NCI-H187 treated with DMSO at 0.1 percent for 48 hours (cell line): ENCODE measurements at regions not wholly inside any gene's neighbourhood (a gene's known extent, or its start where the extent isn't known, plus 50 kb on each side); places are given as distances from the start of the nearest gene placed in this dataset.
"Not testable (repeated sequence)": the region's sequence is repeated elsewhere in the genome, so short reads cannot be mapped to it uniquely, and the experiment has no call there.

Experiments used
- DNase-seq: peaks from one replicate; lab custom pipeline; 2025; lab: John Stamatoyannopoulos, UW

DNA sequence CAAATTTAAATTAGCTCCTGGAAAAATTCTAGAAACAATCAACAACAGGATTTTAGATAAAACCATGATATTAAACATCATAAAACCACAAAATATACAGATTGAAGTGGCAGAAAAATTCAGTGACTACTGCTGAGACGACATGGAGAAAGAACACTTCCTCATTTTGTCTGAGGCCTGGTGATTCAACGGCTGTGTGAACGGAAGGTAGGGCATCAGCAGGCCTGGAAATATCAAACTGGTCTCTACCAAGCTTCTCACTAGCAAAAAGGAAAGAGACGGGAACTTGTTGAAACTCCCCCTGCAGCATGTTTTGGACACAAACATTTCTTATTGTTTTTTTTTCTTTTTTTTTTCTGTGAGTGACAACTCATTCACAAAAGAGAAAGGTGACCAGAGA is 58.0 kb upstream of the AHI1 start:
- no peak for DNase-seq

DNA sequence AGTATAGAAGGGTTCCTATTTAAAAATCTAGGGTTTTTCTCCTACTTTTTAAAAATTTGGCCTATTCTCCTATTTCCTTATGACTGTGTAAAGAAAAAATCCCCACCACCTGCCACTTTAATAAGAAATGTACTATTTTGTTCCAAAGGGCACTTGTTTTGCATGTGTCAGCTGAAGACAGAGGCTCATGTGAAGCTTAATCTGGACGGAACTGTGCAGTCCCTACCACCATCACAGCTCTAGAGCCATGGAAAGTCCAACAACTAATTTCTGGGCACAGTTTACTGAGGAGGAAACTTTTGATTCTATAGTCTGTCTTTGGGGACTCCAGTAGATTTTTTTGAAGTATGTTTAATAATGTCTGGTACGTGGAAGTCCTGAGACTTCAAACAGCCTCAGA is 60.0 kb upstream of the AHI1 start:
- DNase-seq: no peak

DNA sequence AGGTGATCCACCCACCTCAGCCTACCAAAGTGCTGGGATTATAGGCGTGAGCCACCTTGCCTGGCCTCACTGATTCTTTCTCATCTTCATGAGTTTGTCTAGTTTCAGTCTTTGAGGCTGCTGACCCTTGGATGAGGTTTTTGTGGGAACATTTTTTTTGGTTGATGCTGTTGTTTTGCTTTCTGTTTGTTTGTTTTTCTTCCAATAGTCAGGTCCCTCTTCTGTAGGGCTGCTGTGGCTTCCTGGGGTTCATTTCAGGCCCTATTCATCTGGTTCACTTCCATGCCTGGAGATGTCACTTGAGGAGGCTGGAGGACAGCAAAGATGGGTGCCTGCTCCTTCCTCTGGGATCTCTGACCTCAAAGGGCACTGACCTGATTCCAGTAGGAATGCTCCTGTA is 68.1 kb upstream of the AHI1 start:
- DNase-seq: not testable (repeated sequence)

DNA sequence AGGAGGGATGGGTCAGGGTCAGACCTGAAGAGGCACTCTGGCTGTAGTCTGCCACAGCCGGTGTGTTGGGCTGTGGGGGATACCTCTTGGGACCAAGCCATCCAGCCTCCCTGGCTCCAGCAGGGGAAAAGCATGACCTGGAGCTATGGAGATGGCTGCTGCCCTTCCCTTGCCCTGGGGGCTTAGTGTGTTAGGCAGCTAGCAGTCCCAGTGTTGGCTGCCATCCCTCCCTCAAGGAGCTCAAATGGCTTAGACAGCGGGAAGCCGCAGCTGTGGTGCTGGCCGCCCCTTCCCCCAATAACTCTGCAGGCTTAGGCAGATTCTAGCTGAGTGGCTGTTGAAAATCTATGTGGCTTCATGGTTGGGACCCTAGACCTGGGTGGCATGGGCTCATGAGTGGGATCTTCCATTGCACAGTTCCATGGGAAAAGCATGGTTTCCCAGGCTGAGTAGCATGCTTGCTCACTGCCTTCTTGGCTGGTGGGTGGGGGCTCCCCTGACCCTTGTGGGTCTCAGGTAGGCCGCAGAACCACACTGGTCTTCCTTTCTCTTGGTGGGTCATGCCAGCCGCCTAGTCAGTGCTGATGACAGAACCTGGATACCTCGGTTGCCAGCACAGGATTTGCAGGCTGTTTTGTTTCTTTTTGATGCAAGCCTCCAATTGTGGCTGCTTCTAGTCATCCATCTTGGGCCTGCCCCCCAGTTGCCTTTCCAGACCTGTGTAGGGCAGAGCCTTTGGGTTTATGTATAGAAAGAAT is 69.0 kb upstream of the AHI1 start:
- no peak for DNase-seq

DNA sequence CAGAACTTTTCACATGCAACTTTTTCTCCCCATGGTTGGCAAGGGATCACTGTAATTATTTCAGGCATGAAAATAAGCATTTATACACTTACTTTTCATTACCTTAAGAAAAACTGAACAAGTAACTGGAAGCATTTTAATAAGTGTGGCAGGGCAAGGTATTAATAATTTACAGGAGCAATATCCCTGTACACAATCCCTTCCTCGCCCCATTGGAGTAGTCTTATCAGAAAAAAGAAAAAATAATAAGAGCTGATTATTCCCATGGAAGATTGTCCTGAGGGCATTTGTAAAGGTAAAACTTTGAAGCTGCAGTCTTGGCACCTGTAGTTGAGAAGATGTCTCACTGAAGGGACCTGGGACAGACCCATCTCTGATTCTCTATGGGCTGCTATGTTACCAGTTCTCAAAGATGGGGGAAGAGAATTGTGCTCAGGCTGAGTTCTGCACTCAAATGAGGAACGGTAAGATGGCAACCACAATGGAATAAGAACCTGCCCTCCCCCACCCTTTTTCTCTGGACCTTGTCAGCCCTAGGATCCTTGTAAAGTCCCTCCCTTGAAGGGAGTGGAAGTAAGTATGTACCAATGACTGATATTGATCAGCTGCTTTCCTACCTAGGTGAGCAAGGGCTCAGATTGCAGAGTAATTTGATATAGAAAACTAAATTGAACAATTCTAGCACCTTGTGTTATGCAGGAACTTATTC is 70.0 kb upstream of the AHI1 start:
- DNase-seq: no peak

DNA sequence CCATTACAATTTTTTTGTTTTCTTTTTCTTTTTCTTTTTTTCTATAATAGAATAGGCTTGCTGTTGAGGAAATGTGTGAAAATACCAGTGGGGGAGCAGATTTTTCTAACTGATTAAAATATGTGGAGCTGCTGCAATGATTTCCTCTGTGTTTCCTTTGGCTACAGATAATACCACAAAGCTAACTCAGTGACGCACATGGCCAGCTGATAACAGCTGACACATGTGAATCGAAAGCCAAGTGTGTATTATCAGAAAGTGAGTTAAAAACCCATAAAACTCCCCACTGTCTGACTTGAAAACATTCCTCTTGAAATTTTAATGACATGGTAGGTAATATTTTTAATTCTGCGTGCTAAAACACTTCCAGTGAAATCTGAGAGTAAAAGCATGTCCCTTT is 70.8 kb upstream of the AHI1 start:
- DNase-seq: no peak

DNA sequence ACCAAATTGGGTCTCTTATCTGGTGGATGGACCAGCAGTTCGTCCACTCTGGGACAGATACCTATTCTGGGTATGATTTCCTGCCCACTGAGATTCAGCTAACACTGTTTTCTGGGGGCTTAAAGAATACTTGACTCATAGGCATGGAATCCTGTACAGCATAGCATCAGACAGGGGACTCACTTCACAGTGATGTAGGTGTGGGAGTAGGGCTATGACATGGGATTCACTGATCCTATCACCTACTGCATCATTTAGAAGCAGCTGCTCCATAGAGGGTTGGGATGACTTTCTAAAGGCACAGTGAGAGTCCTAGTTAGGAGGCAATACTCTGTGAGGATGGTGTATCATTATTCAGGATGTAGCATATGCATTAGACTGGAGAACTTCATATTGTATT is 74.5 kb upstream of the AHI1 start:
- DNase-seq: no peak

DNA sequence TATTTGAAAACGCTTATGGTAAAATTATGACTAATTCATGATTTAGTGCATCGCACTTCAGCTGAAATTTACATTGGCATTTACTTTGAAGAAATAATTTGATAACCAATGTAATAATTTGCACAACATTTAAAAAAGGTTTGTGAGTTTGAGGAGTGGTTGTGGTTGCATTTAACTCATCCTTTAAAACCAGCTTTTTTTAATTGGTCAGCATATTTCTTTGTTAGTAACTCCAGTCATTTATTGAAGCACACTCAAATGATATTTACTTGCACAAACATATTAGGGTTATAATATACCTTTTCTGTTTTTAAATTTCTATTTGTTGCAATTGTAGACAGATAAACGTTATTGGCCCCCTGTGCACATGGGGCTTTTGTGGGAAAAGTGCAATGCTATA is 78.1 kb upstream of the AHI1 start:
- peak; percentile 65 for DNase-seq

DNA sequence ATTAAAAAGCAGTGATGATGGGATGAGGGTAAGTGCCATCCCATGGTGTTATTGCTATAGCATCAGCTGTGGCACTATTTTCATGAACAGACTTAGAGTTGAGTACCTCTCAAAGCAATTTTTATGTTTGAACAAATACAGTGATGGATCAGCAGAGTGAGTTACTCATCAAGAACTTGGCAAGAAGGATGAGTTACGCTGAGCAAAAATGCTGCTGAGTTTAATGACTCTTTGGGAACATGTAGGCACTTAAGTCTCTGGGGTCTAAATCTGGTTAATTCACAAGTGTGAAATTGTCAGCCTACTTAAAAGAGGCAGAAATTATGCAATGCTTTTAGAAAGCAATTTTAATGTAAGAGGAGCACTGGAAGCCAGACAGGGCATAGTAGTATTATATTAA is 78.5 kb upstream of the AHI1 start:
- DNase-seq: peak; percentile 94

DNA sequence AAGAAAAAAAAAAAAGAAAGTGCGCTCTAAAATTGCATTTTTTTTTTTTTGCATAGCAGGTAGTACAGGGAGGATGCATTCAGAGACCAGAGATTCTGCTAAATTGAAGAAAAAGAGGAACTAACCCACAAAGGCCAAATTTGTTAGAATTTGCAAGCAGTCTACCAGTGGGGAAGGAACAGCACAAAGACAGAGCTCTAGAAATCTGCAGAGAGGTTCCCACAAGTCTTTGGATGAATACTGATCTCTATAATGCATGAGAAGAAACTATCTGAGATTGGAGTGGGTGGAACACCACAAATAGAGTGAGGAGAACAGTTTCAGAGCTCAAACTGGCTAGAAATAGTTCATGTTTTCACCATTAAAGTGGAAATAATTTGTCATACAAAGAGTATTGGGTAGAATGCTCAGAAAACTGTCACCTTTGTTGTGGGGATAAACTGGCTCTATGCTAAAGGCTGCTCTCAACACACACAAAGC is 79.6 kb upstream of the AHI1 start:
- no peak for DNase-seq

DNA sequence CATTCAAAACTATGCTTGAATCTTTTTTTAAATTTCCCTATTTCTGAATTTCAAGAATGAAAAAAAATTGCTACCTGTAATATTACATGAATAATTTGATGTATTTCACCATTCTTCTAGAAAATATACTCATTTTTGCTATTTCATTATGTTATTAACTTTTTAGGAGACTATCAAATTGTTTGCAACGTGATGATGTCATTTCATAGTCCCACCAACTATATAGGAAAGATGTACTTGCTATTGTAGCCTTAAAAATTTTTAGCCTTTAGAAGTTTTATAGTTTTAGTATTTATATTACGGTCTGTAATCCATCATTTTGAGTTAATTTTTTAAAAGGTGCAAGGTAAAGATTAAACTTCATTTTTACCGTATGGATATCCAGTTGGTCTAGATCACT is 81.4 kb upstream of the AHI1 start:
- DNase-seq: no peak

DNA sequence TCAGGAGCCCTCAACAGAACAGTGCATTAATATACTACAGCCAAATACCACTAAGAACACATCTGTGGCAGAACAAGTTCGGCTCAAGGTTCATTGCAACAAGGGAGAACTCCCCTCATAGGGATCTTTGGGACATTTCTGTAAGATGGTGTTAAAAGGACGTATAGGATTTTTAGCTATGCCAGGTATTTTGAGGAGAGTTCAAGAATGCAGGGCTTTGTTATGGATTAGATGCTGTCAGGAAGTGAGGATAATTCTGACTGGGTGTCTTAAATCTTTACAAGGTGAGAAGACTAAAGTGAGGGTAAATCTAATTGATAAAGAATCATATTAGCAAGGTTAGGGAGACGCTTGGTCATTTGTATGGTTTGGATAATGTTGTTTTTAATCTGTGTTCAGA is 83.7 kb upstream of the AHI1 start:
- no peak for DNase-seq

DNA sequence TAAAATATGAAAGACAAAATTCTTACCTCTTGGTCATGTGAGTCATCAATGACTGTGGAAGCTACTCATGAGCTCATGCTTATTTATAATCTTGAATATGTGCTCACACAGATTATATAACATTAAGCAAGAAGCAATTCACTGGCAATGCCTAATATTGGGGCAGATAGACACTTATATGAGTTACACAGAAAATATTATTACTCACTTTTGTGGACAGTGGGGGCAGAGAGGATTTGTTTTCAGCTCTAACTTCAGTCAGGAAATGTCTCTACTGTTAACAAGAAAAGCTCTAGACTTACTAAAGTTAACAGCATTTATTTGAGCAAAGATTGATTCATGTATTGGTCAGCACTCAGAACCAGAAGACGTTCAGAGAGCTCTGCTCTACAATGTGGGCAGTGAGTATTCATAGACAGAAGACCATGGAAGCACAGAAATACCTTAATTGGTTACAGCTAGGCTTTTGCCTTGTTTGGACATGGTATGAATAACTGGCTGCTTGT is 85.8 kb upstream of the AHI1 start:
- DNase-seq: no peak

DNA sequence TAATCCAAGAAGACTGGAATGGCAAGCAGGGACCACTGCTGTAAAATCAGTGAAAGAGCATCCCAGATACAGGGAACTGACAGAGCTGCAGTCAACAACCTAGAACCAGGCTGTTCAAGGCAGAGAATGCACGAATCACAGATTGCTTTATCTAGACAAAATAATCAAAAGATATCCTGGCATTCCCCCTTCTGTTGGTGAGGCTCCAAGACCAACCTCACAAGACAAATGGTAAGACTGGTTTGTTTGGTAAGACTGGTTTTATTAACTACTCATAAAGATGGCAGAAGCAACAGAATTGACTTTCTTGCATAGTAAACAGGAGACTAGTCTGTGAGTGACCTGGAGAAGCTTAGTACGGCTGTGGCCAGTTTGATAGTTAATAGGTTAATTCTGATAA is 88.8 kb upstream of the AHI1 start:
- DNase-seq: no peak

DNA sequence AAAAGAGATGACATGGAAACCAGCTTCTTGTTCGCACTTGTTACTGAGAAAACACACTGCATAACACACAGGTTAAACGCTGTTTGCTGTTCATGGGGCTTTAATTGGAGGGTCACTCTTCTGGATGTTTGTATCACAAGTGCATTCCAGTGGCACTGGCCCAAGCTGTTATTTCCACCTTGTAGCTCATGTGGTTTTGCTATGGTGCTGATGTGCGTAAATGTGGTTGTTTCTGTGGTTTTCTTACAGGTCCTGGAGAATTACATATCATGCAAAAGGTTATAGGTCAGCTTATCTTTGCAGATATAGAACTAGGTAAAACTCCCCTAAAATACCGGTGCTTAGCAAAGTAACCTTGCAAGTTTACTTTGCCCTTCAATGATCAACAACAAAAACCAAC is 89.3 kb upstream of the AHI1 start:
- DNase-seq: no peak

DNA sequence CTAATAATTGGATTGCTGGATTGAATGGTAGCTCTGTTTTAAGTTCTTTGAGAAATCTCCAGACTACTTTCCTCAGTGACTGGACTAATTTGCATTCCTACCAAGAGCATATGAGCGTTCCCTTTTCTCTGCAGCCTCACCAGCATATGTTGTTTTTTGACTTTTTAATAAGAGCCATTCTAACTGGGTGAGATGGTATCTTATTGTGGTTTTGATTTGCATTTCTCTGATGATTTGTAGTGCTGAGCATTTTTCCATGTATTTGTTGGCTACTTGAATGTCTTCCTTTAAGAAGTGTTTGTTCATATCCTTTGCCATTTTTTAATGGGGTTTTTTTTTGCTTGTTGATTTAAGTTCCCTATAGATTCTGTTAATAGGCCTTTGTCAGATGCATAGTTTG is 94.7 kb upstream of the AHI1 start:
- no peak for DNase-seq

DNA sequence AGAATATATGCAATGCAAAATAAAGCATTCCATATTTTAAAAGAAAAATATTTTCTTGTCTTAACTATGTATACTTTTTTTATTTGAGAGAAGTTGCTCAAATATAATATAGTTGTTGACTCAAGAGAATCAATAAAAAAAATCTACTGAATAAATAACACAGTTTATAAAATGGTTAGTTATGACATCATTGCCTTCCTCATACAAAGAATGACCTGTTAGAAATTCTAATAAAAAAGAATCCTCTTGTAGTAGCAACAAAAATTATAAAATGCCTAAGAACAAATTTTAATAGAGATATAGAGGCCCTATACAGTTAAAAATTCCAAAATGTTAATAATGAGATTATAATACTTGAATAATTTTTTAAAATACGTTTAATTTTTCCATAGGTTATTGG is 96.5 kb upstream of the AHI1 start:
- no peak for DNase-seq

DNA sequence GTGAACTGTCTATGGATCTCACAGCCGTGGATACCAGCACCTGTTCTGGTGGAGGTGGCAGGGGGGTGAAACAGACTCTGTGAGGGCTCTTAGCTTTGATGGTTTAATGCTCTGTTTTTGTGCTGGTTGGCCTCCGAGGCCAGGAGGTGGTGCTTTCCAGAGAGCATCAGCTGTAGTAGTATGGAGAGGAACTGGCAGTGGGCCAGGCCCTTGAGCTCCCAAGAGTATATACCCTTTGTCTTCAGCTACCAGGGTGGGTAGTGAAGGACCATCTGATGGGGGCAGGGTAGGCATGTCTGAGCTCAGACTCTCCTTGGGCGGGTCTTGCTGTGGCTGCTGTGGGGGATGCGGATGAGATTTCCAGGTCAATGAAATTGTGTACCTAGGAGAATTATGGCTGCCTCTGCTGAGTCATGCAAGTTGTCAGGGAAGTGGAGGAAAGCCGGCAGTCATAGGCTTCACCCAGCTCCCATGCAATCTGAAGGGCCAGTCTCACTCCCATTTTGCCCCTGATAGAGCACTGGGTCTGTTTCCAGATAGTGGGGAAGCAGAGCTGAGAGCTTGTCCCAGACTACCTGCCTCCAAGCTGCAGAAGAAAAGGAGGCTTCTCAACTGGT is 102.7 kb upstream of the AHI1 start:
- peak; percentile 93 for DNase-seq

DNA sequence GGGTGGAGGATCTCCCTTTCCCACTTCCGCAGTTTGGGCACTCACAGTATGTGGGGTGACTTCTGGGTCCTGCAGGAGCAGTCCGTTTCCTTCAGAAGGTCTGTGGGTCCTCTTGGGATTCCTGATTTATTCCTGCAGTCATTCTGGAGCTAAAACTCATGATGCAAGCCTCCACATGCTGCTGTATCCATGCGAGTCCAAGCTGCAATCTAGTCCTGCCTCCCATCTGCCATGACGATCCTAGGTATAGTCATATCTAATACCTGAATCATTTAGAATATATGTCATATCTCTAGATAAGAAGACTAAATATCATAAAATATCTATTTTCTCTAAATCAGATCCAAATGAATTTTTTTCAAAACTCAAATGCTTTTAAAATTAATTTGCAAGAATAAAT is 103.4 kb upstream of the AHI1 start:
- no peak for DNase-seq

DNA sequence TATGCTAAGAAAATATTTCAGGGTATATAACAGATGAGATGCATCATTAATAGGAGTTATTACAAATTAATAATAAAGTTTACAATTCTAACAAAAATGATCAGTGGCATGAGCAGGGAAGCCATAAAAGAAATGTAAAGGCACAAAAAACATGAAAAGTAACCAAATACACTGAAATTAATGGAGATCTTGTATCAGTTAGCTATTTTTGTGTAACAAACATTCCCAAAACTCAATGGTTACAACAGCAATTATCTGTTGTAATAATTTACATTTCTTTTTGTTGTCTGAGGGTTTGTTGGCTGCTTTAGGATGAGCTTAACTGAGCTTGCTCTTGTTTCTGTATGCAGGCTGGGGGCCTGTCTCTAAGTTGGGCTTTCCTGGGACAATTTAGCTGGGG is 104.3 kb upstream of the AHI1 start:
- DNase-seq: no peak

DNA sequence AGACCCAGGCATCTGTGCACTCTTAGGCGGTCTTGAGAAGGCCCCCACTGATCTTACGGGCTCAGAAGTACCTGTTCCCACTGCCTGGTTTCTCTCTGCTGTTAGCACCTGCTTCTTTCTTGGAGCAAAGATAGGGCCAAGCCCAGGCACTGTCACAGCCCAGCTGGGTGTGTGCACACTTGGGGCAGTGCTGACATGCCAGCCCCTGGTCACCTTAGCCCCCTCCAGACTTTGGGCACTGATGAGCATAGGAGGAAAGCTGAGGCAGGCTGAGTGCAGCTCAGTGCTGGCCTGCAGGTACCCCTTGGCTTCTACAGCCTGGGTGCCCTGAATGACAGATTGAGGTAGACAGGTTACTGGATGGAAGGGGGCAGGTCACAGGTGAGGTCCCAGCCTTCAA is 105.7 kb upstream of the AHI1 start:
- no peak for DNase-seq

DNA sequence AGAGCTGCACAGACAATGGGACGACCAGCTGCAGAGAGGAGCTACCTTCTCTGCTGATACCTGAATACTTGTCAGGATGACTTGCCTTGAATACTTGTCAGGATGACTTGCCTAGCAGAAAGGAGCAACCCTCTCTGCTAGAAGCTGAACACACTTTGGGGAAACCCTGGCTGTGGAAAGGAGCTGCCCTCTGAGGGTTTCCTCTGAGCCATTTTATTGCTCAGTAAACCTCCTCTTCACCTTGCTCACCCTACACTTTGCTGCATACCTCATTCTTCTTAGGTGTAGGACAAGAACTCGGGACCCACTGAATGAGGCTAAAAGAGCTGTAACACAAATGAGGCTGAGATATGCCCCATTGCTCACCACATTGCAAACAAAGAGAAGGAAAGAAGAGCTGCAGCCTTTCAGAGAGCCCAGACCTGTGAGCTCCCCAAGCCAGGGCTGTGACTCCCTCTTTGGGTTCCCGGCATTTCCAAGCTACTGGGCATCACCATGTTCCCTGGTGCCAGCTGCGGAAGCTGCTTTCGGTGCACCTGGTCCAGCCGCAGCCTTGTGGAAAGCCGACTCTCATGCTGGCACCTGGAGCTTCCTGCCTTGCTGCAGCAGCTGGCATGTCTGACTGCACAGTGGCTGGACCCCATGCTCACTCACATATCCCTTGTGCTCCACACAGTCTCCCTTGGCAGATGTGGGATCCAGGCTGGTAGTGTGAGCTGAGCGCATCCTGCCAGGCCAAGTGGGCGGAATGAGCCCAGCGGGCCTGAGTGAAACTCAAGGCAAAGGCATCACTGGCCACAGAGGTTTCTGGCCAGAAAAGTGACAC is 106.7 kb upstream of the AHI1 start:
- no peak for DNase-seq
